ENCODE measurements at regions not wholly inside any gene's neighbourhood (a gene's known extent, or its start where the extent isn't known, plus 50 kb on each side); places are given as distances from the start of the nearest gene placed in this dataset.

GRCh38 chr9:6126377-6126776 is 89.2 kb upstream of the IL33 start:
- TF ChIP-seq CTCF (IDR thresholded peaks at IDR 0.05), result no peak
- TF ChIP-seq POLR2A (IDR thresholded peaks at IDR 0.05), result no peak
- no peak for TF ChIP-seq POLR2AphosphoS5 (IDR thresholded peaks at IDR 0.05; ENCODE audit: insufficient read depth in 1 of 2, low read depth in 1 of 2)

Data from vagina (tissue), 2 donors.